ENCODE measurements at regions not wholly inside any gene's neighbourhood (a gene's known extent, or its start where the extent isn't known, plus 50 kb on each side); places are given as distances from the start of the nearest gene placed in this dataset.

- H3K27ac ChIP-seq (ENCODE audit: low read depth in 2 of 2, low read length in 1 of 2), result no peak overlapping the region
- TF ChIP-seq USF2 (IDR thresholded peaks at IDR 0.05; ENCODE audit: borderline replicate concordance, low read depth, low read length) (no peak), RFX5 (IDR thresholded peaks at IDR 0.05; ENCODE audit: low read length) (no peak), EP300 (IDR thresholded peaks at IDR 0.05; ENCODE audit: borderline replicate concordance in 1 of 2, low read depth in 1 of 2, low read length in 1 of 2) (no peak), RCOR1 (IDR thresholded peaks at IDR 0.05; ENCODE audit: low read length) (no peak), GATA2 (CRISPR knock-in tag; IDR thresholded peaks at IDR 0.05) (no peak), SIN3A (IDR thresholded peaks at IDR 0.05; ENCODE audit: borderline replicate concordance, low read depth, low read length) (no peak), PBX3 (IDR thresholded peaks at IDR 0.05) (no peak), JUND (IDR thresholded peaks at IDR 0.05) (no peak), RXRA (IDR thresholded peaks at IDR 0.05; ENCODE audit: borderline replicate concordance, low read depth) (no peak), TCF12 (IDR thresholded peaks at IDR 0.05) (no peak), SMC3 (IDR thresholded peaks at IDR 0.05; ENCODE audit: low read depth, low read length) (no peak), GABPA (IDR thresholded peaks at IDR 0.05; ENCODE audit: low read depth) (no peak), USF1 (IDR thresholded peaks at IDR 0.05; ENCODE audit: borderline replicate concordance, low read depth) (no peak), TAF1 (IDR thresholded peaks at IDR 0.05; ENCODE audit: borderline replicate concordance, low read depth, low read length) (no peak), CHD2 (IDR thresholded peaks at IDR 0.05; ENCODE audit: low read length, partially characterized antibody) (no peak), MEF2A (IDR thresholded peaks at IDR 0.05; ENCODE audit: borderline replicate concordance, low read depth) (no peak), MXI1 (IDR thresholded peaks at IDR 0.05; ENCODE audit: low read depth, low read length) (no peak), EZH2phosphoT487 (IDR thresholded peaks at IDR 0.05; ENCODE audit: borderline replicate concordance, low read depth) (no peak)
- TF ChIP-seq, protein P1, sequence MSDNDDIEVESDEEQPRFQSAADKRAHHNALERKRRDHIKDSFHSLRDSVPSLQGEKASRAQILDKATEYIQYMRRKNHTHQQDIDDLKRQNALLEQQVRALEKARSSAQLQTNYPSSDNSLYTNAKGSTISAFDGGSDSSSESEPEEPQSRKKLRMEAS (IDR thresholded peaks at IDR 0.05; ENCODE audit: low read depth), result no peak
- TF ChIP-seq, protein P2, sequence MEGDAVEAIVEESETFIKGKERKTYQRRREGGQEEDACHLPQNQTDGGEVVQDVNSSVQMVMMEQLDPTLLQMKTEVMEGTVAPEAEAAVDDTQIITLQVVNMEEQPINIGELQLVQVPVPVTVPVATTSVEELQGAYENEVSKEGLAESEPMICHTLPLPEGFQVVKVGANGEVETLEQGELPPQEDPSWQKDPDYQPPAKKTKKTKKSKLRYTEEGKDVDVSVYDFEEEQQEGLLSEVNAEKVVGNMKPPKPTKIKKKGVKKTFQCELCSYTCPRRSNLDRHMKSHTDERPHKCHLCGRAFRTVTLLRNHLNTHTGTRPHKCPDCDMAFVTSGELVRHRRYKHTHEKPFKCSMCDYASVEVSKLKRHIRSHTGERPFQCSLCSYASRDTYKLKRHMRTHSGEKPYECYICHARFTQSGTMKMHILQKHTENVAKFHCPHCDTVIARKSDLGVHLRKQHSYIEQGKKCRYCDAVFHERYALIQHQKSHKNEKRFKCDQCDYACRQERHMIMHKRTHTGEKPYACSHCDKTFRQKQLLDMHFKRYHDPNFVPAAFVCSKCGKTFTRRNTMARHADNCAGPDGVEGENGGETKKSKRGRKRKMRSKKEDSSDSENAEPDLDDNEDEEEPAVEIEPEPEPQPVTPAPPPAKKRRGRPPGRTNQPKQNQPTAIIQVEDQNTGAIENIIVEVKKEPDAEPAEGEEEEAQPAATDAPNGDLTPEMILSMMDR (IDR thresholded peaks at IDR 0.05), result no peak
- no peaks in the 10 kb centered on the region for H3K9me3 ChIP-seq
- H3F3A ChIP-seq (replicated peaks; ENCODE audit: insufficient read depth), result no peaks in the 10 kb centered on the region
- no peak overlapping the region for H3K4me3 ChIP-seq (ENCODE audit: low read depth in 2 of 2, low read length in 1 of 2)
- no peaks in the 10 kb centered on the region for H3K79me2 ChIP-seq (ENCODE audit: insufficient read depth)
- WGBS (ENCODE audit: low lambda C conversion rate), result 9% methylated on average over 3 of the region's 3 CpGs
- H3K4me2 ChIP-seq, result no peak overlapping the region
- ChIA-PET CTCF (interaction anchor here (1.3 kb wide), 1 partner anchor 13 kb away, joined by 4 read pairs; no protein-coding TSS in a partner anchor), POLR2A (no interaction called here)
- H3K9me2 ChIP-seq, result no peaks in the 10 kb centered on the region
- no peaks in the 10 kb centered on the region for H4K20me1 ChIP-seq (ENCODE audit: insufficient read depth)
- H3K36me3 ChIP-seq (replicated peaks in 1 of 2; ENCODE audit: control insufficient read depth in 1 of 2, insufficient read depth in 2 of 2, low read length in 1 of 2), result no peaks in the 10 kb centered on the region
- no peak for DNase-seq
- no peaks in the 10 kb centered on the region for H3K4me1 ChIP-seq (ENCODE audit: control insufficient read depth in 1 of 2, insufficient read depth in 2 of 2, low read depth in 1 of 2, low read length in 1 of 2)
- H3K27me3 ChIP-seq (ENCODE audit: insufficient read depth), result no peaks in the 10 kb centered on the region
- H3K9ac ChIP-seq, result no peak overlapping the region
- H2AFZ ChIP-seq (ENCODE audit: low read depth), result no peak overlapping the region
Observed at GRCh38 chr6:120945905-120946594, 388.2 kb downstream of the TBC1D32 start.
